Heart left ventricle (tissue), 16 donors: ENCODE measurements at regions not wholly inside any gene's neighbourhood (a gene's known extent, or its start where the extent isn't known, plus 50 kb on each side); places are given as distances from the start of the nearest gene placed in this dataset.

Experiments
- ATAC-seq, 4 donors: fragments of 200-7000 bp; cut with Tn5 transposase; one replicate each; pipeline ENCODE4 v1.9.1; 2020 to 2022; ENCODE audit warnings: moderate library complexity in 4 of 4, mild to moderate bottlenecking in 3 of 4, moderate number of reproducible peaks in 1 of 4
- DNase-seq, 5 donors: peaks; one replicate each; pipeline ENCODE4 v3.0.0-alpha.2; 2020
- H3K27ac ChIP-seq, 12 donors: fragments of 200-600 bp; sonication (generic) in 4 of 12; one replicate each; pipeline versions ENCODE4 v1.5.0 to v1.8.0; 2016 to 2022; ENCODE audit warnings: mild to moderate bottlenecking in 2 of 12
- H3K27me3 ChIP-seq, 9 donors: fragments of 200-600 bp; sonication (generic) in 2 of 9; one replicate each; pipeline versions ENCODE4 v1.5.1 to v1.8.0; 2016 to 2022; ENCODE audit warnings: mild to moderate bottlenecking in 3 of 9
- H3K36me3 ChIP-seq, 9 donors: fragments of 200-600 bp; sonication (generic) in 2 of 9; one replicate each; pipeline versions ENCODE4 v1.5.0 to v1.8.0; 2018 to 2022; ENCODE audit warnings: mild to moderate bottlenecking in 2 of 9
- H3K4me1 ChIP-seq, 12 donors: fragments of 200-600 bp; sonication (generic) in 4 of 12; one replicate each; pipeline versions ENCODE4 v1.5.0 to v1.8.0; 2016 to 2022; ENCODE audit warnings: mild to moderate bottlenecking in 3 of 12
- H3K4me3 ChIP-seq, 12 donors: fragments of 200-600 bp; sonication (generic) in 4 of 12; one replicate each; pipeline versions ENCODE4 v1.5.0 to v1.8.0; 2017 to 2022; ENCODE audit warnings: mild to moderate bottlenecking in 9 of 12, moderate library complexity in 4 of 12
- H3K9me3 ChIP-seq, 12 donors: fragments of 200-600 bp; sonication (generic) in 4 of 12; one replicate each; pipeline versions ENCODE4 v1.5.0 to v1.8.0; 2016 to 2022; ENCODE audit warnings: mild to moderate bottlenecking in 1 of 12
- CTCF ChIP-seq, 12 donors: fragments of 200-600 bp; sonication (generic) in 4 of 12; IDR thresholded peaks; one replicate each; pipeline versions ENCODE4 v1.5.0 to v1.8.0; 2018 to 2022; ENCODE audit warnings: antibody characterized with exemption in 12 of 12, mild to moderate bottlenecking in 5 of 12
- POLR2A ChIP-seq, 2 donors: fragments of 450-650 bp; IDR thresholded peaks; one replicate each; pipeline ENCODE4 v1.6.1; 2017; ENCODE audit warnings: antibody characterized with exemption in 2 of 2, mild to moderate bottlenecking in 2 of 2, moderate library complexity in 2 of 2
- WGBS, 4 donors: extraction: QIAGEN DNeasy Blood & Tissue Kit in 2 of 4; methylation state at CpG; one replicate each; pipeline versions ENCODE4 v1.1.5 to v1.1.7; 2013 to 2018; 5-methylcytosine and 5-hydroxymethylcytosine counted together
- intact Hi-C, 10 donors: fragments of 100-400 bp; cut with DNase I; formaldehyde crosslinking; loops; one replicate each; pipeline versions ENCODE4 v1.11.1 to v1.14.2; 2022
- donor health status: ischemic (EF 13 %, LVEDD 7.1; RV severe dilation, severe dysfunction).
- donor health status: healthy with polysubstance abuse.
- donor health status: DM: no; HTN: yes; CAD: no.
- donor health status: DM: no; HTN: no; CAD: no.
- donor health status: ischemic (EF 25% LVEDD 6.9; RV normal size, moderate dysfunction).
- donor health status: ischemic (EF 25% LVEDD 5.7; RV mildly dilated, moderate dysfunction).
- donor health status: healthy.
- donor health status: DM: yes; HTN: yes; CAD: no.
- donor health status: ischemic (EF 35%, LVEDD 5.7; RV mildly dilated, moderate dysfunction).
- donor health status: nonischemic (EF 11% LVEDD 7.7; RV severe dilation, severe dysfunction).
- donor health status: DM: yes; HTN: yes; CAD: no.
- donor health status: PGD.
- donor health status: ischemic (EF 29% LVEDD 5.4; RV normal size, mild dysfunction).
- donor health status: nonischemic (EF 23%, LVEDD 6.1; RV moderate dilation, normal function).

GRCh38 chr7:145211211-145211610, 375.4 kb upstream of the TPK1 start:
- DNase-seq = no peak
- ATAC-seq = no peak
- 64 to 82% (median 69%) methylated on average over 2 of the region's 2 CpGs for WGBS, 4 donors
- no peaks in the 10 kb centered on the region for H3K4me1 ChIP-seq
- no peak overlapping the region for H3K27ac ChIP-seq
- no peak overlapping the region for H3K4me3 ChIP-seq
- H3K36me3 ChIP-seq = no peaks in the 10 kb centered on the region
- peaks cover 0 to 10% (median 0%) of the 10 kb centered on the region in 12 donors for H3K9me3 ChIP-seq
- intact Hi-C loops = no loop called here
- H3K27me3 ChIP-seq = no peaks in the 10 kb centered on the region
- no peak for TF ChIP-seq POLR2A (IDR thresholded peaks at IDR 0.05)
- TF ChIP-seq CTCF (IDR thresholded peaks at IDR 0.05) = no peak

- 78 to 83% (median 79%) methylated on average over 4 of the region's 4 CpGs for WGBS, 4 donors
- H3K27ac ChIP-seq = no peak overlapping the region
- TF ChIP-seq POLR2A (IDR thresholded peaks at IDR 0.05) (no peak), CTCF (IDR thresholded peaks at IDR 0.05) (no peak)
- no peaks in the 10 kb centered on the region for H3K27me3 ChIP-seq
- H3K4me1 ChIP-seq = no peaks in the 10 kb centered on the region
- intact Hi-C loops = no loop called here
- H3K9me3 ChIP-seq = no peaks in the 10 kb centered on the region
- H3K4me3 ChIP-seq = no peak overlapping the region
- DNase-seq = no peak
- ATAC-seq = no peak
- H3K36me3 ChIP-seq = no peaks in the 10 kb centered on the region
Observed at GRCh38 chr7:145193951-145194350, 358.1 kb upstream of the TPK1 start.

GRCh38 chr7:145184956-145185355, 349.1 kb upstream of the TPK1 start:
- H3K27ac ChIP-seq = no peak overlapping the region
- no peak for DNase-seq
- TF ChIP-seq CTCF (IDR thresholded peaks at IDR 0.05) (no peak), POLR2A (IDR thresholded peaks at IDR 0.05) (no peak)
- H3K27me3 ChIP-seq = no peaks in the 10 kb centered on the region
- H3K9me3 ChIP-seq = no peaks in the 10 kb centered on the region
- no peaks in the 10 kb centered on the region for H3K36me3 ChIP-seq
- intact Hi-C loops = no loop called here
- H3K4me1 ChIP-seq = no peaks in the 10 kb centered on the region
- no peak overlapping the region for H3K4me3 ChIP-seq
- 72 to 91% (median 85%) methylated on average over 2 of the region's 2 CpGs for WGBS, 4 donors
- ATAC-seq = no peak

GRCh38 chr7:145183069-145183468, 347.2 kb upstream of the TPK1 start:
- ATAC-seq (no peak), DNase-seq (no peak)
- Histone ChIP-seq H3K4me1 (no peaks in the 10 kb centered on the region), H3K4me3 (no peak overlapping the region), H3K9me3 (no peaks in the 10 kb centered on the region), H3K27ac (no peak overlapping the region), H3K27me3 (no peaks in the 10 kb centered on the region), H3K36me3 (no peaks in the 10 kb centered on the region)
- TF ChIP-seq POLR2A (IDR thresholded peaks at IDR 0.05) = no peak
- no peak for TF ChIP-seq CTCF (IDR thresholded peaks at IDR 0.05)
- intact Hi-C loops = no loop called here
- 46 to 62% (median 58%) methylated on average over 4 of the region's 4 CpGs for WGBS, 4 donors
